GM23338 (cell line): ENCODE measurements at regions not wholly inside any gene's neighbourhood (a gene's known extent, or its start where the extent isn't known, plus 50 kb on each side); places are given as distances from the start of the nearest gene placed in this dataset.

ENCODE experiments used
- ATAC-seq: fragments of 200-7000 bp; cut with Tn5 transposase; 3 replicates; pipeline ENCODE4 v1.9.1; 2020
- DNase-seq: peaks from one replicate; pipeline ENCODE4 v3.0.0-alpha.2; 2015; ENCODE audit warnings: low spot score
- H2AFZ ChIP-seq: fragments of 200-600 bp; sonication (generic); 2 replicates; pipeline ENCODE4 v1.8.0; 2016; ENCODE audit warnings: antibody characterized with exemption, mild to moderate bottlenecking, moderate library complexity
- H3F3A ChIP-seq: fragments of 200-600 bp; sonication (generic); replicated peaks from 2 replicates; pipeline ENCODE4 v1.8.0; 2017; ENCODE audit warnings: antibody characterized with exemption, mixed run types, low read depth
- H3K27ac ChIP-seq: fragments of 200-600 bp; sonication (generic); 2 replicates; pipeline ENCODE4 v1.6.1; 2016; ENCODE audit warnings: low read depth
- H3K27me3 ChIP-seq: fragments of 200-600 bp; sonication (generic); 2 replicates; pipeline ENCODE4 v1.8.0; 2016; ENCODE audit warnings: mild to moderate bottlenecking, mixed run types, moderate library complexity; ENCODE audit not compliant: insufficient read depth
- H3K36me3 ChIP-seq: fragments of 200-600 bp; sonication (generic); 2 replicates; pipeline ENCODE4 v1.8.0; 2016; ENCODE audit warnings: mild to moderate bottlenecking; ENCODE audit not compliant: insufficient read depth
- H3K4me1 ChIP-seq: fragments of 200-600 bp; sonication (generic); 2 replicates; pipeline ENCODE4 v1.8.0; 2016; ENCODE audit warnings: mild to moderate bottlenecking, moderate library complexity; ENCODE audit not compliant: insufficient read depth
- H3K4me2 ChIP-seq: fragments of 200-600 bp; sonication (generic); 2 replicates; pipeline ENCODE4 v1.7.1; 2017; ENCODE audit warnings: mixed run types
- H3K4me3 ChIP-seq: fragments of 200-600 bp; sonication (generic); 2 replicates; pipeline ENCODE4 v1.6.1; 2016; ENCODE audit warnings: mixed run types
- H3K79me2 ChIP-seq: fragments of 200-600 bp; sonication (generic); replicated peaks from 2 replicates; pipeline ENCODE4 v1.8.0; 2017; ENCODE audit warnings: mild to moderate bottlenecking; ENCODE audit not compliant: insufficient read depth
- H3K9me2 ChIP-seq: fragments of 200-600 bp; sonication (generic); 2 replicates; pipeline ENCODE4 v1.8.0; 2017; ENCODE audit not compliant: insufficient read depth
- H4K20me1 ChIP-seq: fragments of 200-600 bp; sonication (generic); replicated peaks from 2 replicates; pipeline ENCODE4 v1.8.0; 2017; ENCODE audit warnings: mild to moderate bottlenecking; ENCODE audit not compliant: insufficient read depth
- H3K27ac Mint-ChIP-seq: 2 replicates; pipeline ENCODE4 v1.8.0; 2020; ENCODE audit warnings: inconsistent platforms, mild to moderate bottlenecking, moderate library complexity, mixed read lengths
- H3K27me3 Mint-ChIP-seq: 3 replicates; pipeline ENCODE4 v1.8.0; 2022; ENCODE audit warnings: low read depth, mild to moderate bottlenecking, moderate library complexity, mixed read lengths, inconsistent platforms; ENCODE audit not compliant: insufficient read depth, poor library complexity
- H3K36me3 Mint-ChIP-seq: 3 replicates; pipeline ENCODE4 v1.8.0; 2021; ENCODE audit warnings: low read depth, mild to moderate bottlenecking, inconsistent platforms, moderate library complexity, mixed read lengths
- H3K4me1 Mint-ChIP-seq: 3 replicates; pipeline ENCODE4 v1.8.0; 2020; ENCODE audit warnings: mild to moderate bottlenecking, inconsistent platforms, mixed read lengths
- H3K4me3 Mint-ChIP-seq: 3 replicates; pipeline ENCODE4 v1.8.0; 2021; ENCODE audit warnings: moderate library complexity, mild to moderate bottlenecking, inconsistent platforms, mixed read lengths
- H3K9me3 Mint-ChIP-seq: 3 replicates; pipeline ENCODE4 v1.8.0; 2020; ENCODE audit warnings: moderate library complexity, mild to moderate bottlenecking, inconsistent platforms, mixed read lengths
- CREB1 ChIP-seq: fragments of 250-450 bp; sonication (Bioruptor Pico); IDR thresholded peaks from 2 replicates; pipeline ENCODE4 v1.5.0; 2020; ENCODE audit warnings: low read depth, mild to moderate bottlenecking, moderate library complexity
- EZH2 ChIP-seq: fragments of 200-600 bp; sonication (generic); IDR thresholded peaks from one replicate; pipeline ENCODE4 v1.8.0; 2017; ENCODE audit warnings: antibody characterized with exemption, mild to moderate bottlenecking, low read depth; ENCODE audit not compliant: unreplicated experiment
- EZH2phosphoT487 ChIP-seq: fragments of 200-600 bp; sonication (generic); IDR thresholded peaks from one replicate; pipeline ENCODE4 v1.8.1; 2018; ENCODE audit warnings: antibody characterized with exemption; ENCODE audit not compliant: unreplicated experiment
- JUNB ChIP-seq: IDR thresholded peaks from one replicate; pipeline ENCODE4 v1.6.1; 2016; ENCODE audit warnings: antibody characterized with exemption; ENCODE audit not compliant: unreplicated experiment
- NANOG ChIP-seq: IDR thresholded peaks from 2 replicates; pipeline ENCODE4 v1.6.1; 2016; ENCODE audit warnings: antibody characterized with exemption, borderline replicate concordance
- POLR2AphosphoS5 ChIP-seq: IDR thresholded peaks from 2 replicates; pipeline ENCODE4 v1.6.1; 2016; ENCODE audit warnings: antibody characterized with exemption, low read depth
- STAT1 ChIP-seq: IDR thresholded peaks from one replicate; pipeline ENCODE4 v1.6.1; 2016; ENCODE audit warnings: antibody characterized with exemption; ENCODE audit not compliant: unreplicated experiment
- ZNF114 ChIP-seq: fragments of 250-450 bp; sonication (Bioruptor Pico); IDR thresholded peaks from 2 replicates; pipeline ENCODE4 v1.5.0; 2020; ENCODE audit warnings: mild to moderate bottlenecking, moderate library complexity
- ZNF331 ChIP-seq: fragments of 250-450 bp; sonication (Bioruptor Pico); IDR thresholded peaks from 2 replicates; pipeline ENCODE4 v1.5.0; 2020; ENCODE audit warnings: low read depth, mild to moderate bottlenecking, moderate library complexity
- TF ChIP-seq, protein P1 (sequence below): IDR thresholded peaks from one replicate; pipeline ENCODE4 v1.6.1; 2018; ENCODE audit warnings: antibody characterized with exemption; ENCODE audit not compliant: unreplicated experiment
- TF ChIP-seq, protein P2 (sequence below): fragments of 250-450 bp; sonication (Bioruptor Pico); IDR thresholded peaks from 2 replicates; pipeline ENCODE4 v1.5.0; 2020; ENCODE audit warnings: mild to moderate bottlenecking, moderate library complexity
- TF ChIP-seq, protein P3 (sequence below): IDR thresholded peaks from 2 replicates; pipeline ENCODE4 v1.6.1; 2016; ENCODE audit warnings: antibody characterized with exemption
- TF ChIP-seq, protein P4 (sequence below), 2 experiments: fragments of 200-600 bp in 1 of 2; sonication (generic) in 1 of 2; conservative IDR thresholded peaks; 2 replicates each; pipeline versions ENCODE4 v1.5.1 to v1.6.1; 2016 to 2017; ENCODE audit warnings: antibody characterized with exemption in 2 of 2, low read depth in 2 of 2, mild to moderate bottlenecking in 2 of 2, moderate library complexity in 1 of 2

DNA sequence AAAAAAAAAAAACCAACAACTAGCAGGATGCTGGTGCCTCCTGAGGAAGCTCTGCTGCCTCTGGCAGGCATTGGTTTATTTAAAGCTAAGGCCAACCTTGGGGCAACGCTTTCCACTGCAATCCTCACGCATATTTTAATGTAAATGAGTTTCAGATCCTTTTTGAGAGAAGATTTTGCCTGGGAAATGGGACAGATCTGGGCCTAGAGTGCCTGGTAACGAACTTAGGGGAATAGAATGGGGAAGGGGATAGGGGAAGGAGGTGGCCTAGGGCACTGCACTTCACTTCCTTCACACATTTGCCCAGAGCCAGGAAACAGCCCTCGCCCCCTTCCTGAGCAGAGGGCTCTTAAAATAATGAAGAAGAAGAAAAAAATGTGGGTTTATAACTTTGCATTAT is 132.7 kb upstream of the TMEM170B start:
- no peaks in the 10 kb centered on the region for H3K9me3 Mint-ChIP-seq
- Histone ChIP-seq H3F3A (no peaks in the 10 kb centered on the region), H2AFZ (peak overlapping the region; percentile 80; the same call in 1 of the 2 replicates), H3K27me3 (no peaks in the 10 kb centered on the region), H3K79me2 (no peaks in the 10 kb centered on the region), H3K4me2 (no peak overlapping the region), H3K9me2 (no peaks in the 10 kb centered on the region), H3K4me3 (no peak overlapping the region), H3K27ac (no peak overlapping the region), H4K20me1 (no peaks in the 10 kb centered on the region), H3K36me3 (no peaks in the 10 kb centered on the region), H3K4me1 (peaks cover 7% of the 10 kb centered on the region)
- H3K27me3 Mint-ChIP-seq = peaks cover 3% of the 10 kb centered on the region
- H3K4me3 Mint-ChIP-seq = no peak overlapping the region
- DNase-seq (no peak), ATAC-seq (no peak; the same call in 2 of the 3 replicates)
- H3K4me1 Mint-ChIP-seq = peaks cover 12% of the 10 kb centered on the region; the same call in 2 of the 3 replicates
- no peaks in the 10 kb centered on the region for H3K36me3 Mint-ChIP-seq
- TF ChIP-seq, protein P1, sequence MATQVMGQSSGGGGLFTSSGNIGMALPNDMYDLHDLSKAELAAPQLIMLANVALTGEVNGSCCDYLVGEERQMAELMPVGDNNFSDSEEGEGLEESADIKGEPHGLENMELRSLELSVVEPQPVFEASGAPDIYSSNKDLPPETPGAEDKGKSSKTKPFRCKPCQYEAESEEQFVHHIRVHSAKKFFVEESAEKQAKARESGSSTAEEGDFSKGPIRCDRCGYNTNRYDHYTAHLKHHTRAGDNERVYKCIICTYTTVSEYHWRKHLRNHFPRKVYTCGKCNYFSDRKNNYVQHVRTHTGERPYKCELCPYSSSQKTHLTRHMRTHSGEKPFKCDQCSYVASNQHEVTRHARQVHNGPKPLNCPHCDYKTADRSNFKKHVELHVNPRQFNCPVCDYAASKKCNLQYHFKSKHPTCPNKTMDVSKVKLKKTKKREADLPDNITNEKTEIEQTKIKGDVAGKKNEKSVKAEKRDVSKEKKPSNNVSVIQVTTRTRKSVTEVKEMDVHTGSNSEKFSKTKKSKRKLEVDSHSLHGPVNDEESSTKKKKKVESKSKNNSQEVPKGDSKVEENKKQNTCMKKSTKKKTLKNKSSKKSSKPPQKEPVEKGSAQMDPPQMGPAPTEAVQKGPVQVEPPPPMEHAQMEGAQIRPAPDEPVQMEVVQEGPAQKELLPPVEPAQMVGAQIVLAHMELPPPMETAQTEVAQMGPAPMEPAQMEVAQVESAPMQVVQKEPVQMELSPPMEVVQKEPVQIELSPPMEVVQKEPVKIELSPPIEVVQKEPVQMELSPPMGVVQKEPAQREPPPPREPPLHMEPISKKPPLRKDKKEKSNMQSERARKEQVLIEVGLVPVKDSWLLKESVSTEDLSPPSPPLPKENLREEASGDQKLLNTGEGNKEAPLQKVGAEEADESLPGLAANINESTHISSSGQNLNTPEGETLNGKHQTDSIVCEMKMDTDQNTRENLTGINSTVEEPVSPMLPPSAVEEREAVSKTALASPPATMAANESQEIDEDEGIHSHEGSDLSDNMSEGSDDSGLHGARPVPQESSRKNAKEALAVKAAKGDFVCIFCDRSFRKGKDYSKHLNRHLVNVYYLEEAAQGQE = no peak
- TF ChIP-seq, protein P2, sequence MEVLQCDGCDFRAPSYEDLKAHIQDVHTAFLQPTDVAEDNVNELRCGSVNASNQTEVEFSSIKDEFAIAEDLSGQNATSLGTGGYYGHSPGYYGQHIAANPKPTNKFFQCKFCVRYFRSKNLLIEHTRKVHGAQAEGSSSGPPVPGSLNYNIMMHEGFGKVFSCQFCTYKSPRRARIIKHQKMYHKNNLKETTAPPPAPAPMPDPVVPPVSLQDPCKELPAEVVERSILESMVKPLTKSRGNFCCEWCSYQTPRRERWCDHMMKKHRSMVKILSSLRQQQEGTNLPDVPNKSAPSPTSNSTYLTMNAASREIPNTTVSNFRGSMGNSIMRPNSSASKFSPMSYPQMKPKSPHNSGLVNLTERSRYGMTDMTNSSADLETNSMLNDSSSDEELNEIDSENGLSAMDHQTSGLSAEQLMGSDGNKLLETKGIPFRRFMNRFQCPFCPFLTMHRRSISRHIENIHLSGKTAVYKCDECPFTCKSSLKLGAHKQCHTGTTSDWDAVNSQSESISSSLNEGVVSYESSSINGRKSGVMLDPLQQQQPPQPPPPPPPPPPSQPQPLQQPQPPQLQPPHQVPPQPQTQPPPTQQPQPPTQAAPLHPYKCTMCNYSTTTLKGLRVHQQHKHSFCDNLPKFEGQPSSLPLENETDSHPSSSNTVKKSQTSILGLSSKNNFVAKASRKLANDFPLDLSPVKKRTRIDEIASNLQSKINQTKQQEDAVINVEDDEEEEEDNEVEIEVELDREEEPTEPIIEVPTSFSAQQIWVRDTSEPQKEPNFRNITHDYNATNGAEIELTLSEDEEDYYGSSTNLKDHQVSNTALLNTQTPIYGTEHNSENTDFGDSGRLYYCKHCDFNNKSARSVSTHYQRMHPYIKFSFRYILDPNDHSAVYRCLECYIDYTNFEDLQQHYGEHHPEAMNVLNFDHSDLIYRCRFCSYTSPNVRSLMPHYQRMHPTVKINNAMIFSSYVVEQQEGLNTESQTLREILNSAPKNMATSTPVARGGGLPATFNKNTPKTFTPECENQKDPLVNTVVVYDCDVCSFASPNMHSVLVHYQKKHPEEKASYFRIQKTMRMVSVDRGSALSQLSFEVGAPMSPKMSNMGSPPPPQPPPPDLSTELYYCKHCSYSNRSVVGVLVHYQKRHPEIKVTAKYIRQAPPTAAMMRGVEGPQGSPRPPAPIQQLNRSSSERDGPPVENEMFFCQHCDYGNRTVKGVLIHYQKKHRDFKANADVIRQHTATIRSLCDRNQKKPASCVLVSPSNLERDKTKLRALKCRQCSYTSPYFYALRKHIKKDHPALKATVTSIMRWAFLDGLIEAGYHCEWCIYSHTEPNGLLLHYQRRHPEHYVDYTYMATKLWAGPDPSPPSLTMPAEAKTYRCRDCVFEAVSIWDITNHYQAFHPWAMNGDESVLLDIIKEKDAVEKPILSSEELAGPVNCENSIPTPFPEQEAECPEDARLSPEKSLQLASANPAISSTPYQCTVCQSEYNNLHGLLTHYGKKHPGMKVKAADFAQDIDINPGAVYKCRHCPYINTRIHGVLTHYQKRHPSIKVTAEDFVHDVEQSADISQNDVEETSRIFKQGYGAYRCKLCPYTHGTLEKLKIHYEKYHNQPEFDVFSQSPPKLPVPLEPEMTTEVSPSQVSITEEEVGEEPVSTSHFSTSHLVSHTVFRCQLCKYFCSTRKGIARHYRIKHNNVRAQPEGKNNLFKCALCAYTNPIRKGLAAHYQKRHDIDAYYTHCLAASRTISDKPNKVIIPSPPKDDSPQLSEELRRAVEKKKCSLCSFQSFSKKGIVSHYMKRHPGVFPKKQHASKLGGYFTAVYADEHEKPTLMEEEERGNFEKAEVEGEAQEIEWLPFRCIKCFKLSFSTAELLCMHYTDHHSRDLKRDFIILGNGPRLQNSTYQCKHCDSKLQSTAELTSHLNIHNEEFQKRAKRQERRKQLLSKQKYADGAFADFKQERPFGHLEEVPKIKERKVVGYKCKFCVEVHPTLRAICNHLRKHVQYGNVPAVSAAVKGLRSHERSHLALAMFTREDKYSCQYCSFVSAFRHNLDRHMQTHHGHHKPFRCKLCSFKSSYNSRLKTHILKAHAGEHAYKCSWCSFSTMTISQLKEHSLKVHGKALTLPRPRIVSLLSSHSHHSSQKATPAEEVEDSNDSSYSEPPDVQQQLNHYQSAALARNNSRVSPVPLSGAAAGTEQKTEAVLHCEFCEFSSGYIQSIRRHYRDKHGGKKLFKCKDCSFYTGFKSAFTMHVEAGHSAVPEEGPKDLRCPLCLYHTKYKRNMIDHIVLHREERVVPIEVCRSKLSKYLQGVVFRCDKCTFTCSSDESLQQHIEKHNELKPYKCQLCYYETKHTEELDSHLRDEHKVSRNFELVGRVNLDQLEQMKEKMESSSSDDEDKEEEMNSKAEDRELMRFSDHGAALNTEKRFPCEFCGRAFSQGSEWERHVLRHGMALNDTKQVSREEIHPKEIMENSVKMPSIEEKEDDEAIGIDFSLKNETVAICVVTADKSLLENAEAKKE (CRISPR knock-in tag) = no peak
- TF ChIP-seq NANOG (no peak), ZNF114 (CRISPR knock-in tag) (no peak), POLR2AphosphoS5 (no peak), STAT1 (no peak), EZH2phosphoT487 (no peak), CREB1 (CRISPR knock-in tag) (no peak), JUNB (no peak), ZNF331 (CRISPR knock-in tag) (no peak), EZH2 (no peak)
- TF ChIP-seq, protein P3, sequence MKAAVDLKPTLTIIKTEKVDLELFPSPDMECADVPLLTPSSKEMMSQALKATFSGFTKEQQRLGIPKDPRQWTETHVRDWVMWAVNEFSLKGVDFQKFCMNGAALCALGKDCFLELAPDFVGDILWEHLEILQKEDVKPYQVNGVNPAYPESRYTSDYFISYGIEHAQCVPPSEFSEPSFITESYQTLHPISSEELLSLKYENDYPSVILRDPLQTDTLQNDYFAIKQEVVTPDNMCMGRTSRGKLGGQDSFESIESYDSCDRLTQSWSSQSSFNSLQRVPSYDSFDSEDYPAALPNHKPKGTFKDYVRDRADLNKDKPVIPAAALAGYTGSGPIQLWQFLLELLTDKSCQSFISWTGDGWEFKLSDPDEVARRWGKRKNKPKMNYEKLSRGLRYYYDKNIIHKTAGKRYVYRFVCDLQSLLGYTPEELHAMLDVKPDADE = no peak
- TF ChIP-seq, protein P4, sequence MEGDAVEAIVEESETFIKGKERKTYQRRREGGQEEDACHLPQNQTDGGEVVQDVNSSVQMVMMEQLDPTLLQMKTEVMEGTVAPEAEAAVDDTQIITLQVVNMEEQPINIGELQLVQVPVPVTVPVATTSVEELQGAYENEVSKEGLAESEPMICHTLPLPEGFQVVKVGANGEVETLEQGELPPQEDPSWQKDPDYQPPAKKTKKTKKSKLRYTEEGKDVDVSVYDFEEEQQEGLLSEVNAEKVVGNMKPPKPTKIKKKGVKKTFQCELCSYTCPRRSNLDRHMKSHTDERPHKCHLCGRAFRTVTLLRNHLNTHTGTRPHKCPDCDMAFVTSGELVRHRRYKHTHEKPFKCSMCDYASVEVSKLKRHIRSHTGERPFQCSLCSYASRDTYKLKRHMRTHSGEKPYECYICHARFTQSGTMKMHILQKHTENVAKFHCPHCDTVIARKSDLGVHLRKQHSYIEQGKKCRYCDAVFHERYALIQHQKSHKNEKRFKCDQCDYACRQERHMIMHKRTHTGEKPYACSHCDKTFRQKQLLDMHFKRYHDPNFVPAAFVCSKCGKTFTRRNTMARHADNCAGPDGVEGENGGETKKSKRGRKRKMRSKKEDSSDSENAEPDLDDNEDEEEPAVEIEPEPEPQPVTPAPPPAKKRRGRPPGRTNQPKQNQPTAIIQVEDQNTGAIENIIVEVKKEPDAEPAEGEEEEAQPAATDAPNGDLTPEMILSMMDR (conservative IDR thresholded peaks at IDR 0.05; ENCODE audit: low read depth in 2 of 2) = no peak
- H3K27ac Mint-ChIP-seq = no peak overlapping the region
